Large intestine (tissue), 3 donors: ENCODE measurements at regions not wholly inside any gene's neighbourhood (a gene's known extent, or its start where the extent isn't known, plus 50 kb on each side); places are given as distances from the start of the nearest gene placed in this dataset.
"Not testable (repeated sequence)": the region's sequence is repeated elsewhere in the genome, so short reads cannot be mapped to it uniquely, and the experiment has no call there.

Experiments
- DNase-seq, 2 donors: peaks; one replicate each; pipeline versions ENCODE4 v3.0.0 to v3.0.0-alpha.2; 2013
- H3K27ac ChIP-seq: one replicate; pipeline ENCODE4 v1.5.1; 2013; ENCODE audit warnings: low read length
- H3K27me3 ChIP-seq: 2 replicates; pipeline ENCODE4 v1.6.1; 2013; ENCODE audit warnings: low read length; ENCODE audit not compliant: control insufficient read depth, insufficient read depth
- H3K36me3 ChIP-seq: 2 replicates; pipeline ENCODE4 v1.6.1; 2013; ENCODE audit warnings: low read length; ENCODE audit not compliant: control insufficient read depth, insufficient read depth
- H3K4me1 ChIP-seq: one replicate; pipeline ENCODE4 v1.6.1; 2013; ENCODE audit warnings: low read length; ENCODE audit not compliant: control insufficient read depth, insufficient read depth
- H3K4me3 ChIP-seq: one replicate; pipeline ENCODE4 v1.5.1; 2013; ENCODE audit warnings: low read length
- H3K9me3 ChIP-seq: one replicate; pipeline ENCODE4 v1.6.1; 2013; ENCODE audit warnings: mild to moderate bottlenecking, low read depth, low read length, moderate library complexity; ENCODE audit not compliant: control insufficient read depth
- WGBS: methylation state at CpG from one replicate; pipeline ENCODE4 v1.1.5; 2013; ENCODE audit warnings: low lambda C conversion rate; ENCODE audit not compliant: insufficient coverage; 5-methylcytosine and 5-hydroxymethylcytosine counted together

- peak in 1 of 2 donors; percentile 52 for DNase-seq
- H3K27me3 ChIP-seq, H3K4me1 ChIP-seq, H3K27ac ChIP-seq, H3K9me3 ChIP-seq, H3K4me3 ChIP-seq, H3K36me3 ChIP-seq: not testable (repeated sequence)
- WGBS, result no CpG with 5 or more reads among the region's 2 CpGs
These were observed 104.5 kb upstream of the S1PR3 start for GRCh38 chr9:88886762-88887161.

DNA sequence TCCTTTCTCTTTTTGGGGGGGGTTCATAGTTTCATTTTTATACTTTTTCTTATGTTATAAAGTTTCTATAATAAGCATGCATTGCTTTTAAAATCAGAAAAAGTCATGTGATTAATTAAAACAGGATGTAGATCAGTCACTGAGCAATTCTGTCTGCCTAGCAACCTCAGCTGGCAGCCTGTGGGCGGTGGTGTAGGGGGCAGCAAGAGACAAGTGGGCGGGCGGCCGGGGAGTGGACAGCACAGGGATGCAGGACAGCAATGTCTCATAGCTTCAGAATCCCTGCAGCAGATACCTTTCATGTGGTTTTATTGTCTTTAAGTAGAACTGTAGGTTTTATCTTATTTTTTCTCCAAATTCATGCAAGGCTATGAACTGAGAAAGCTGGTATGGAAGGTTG, 101.9 kb upstream of the S1PR3 start:
- Histone ChIP-seq H3K4me3 (no peak overlapping the region), H3K27me3 (no peaks in the 10 kb centered on the region), H3K27ac (no peak overlapping the region), H3K36me3 (no peaks in the 10 kb centered on the region), H3K4me1 (no peaks in the 10 kb centered on the region), H3K9me3 (no peaks in the 10 kb centered on the region)
- DNase-seq, result no peak
- WGBS, result no CpG with 5 or more reads among the region's 4 CpGs

GRCh38 chr9:88890546-88890945, 100.7 kb upstream of the S1PR3 start:
- H3K27me3 ChIP-seq, result no peaks in the 10 kb centered on the region
- WGBS, result no CpG with 5 or more reads among the region's 4 CpGs
- no peaks in the 10 kb centered on the region for H3K9me3 ChIP-seq
- no peak overlapping the region for H3K4me3 ChIP-seq
- H3K4me1 ChIP-seq, result no peaks in the 10 kb centered on the region
- no peak for DNase-seq
- no peaks in the 10 kb centered on the region for H3K36me3 ChIP-seq
- H3K27ac ChIP-seq, result no peak overlapping the region

GRCh38 chr9:88891040-88891439, 100.2 kb upstream of the S1PR3 start:
- no peak overlapping the region for H3K27ac ChIP-seq
- no peaks in the 10 kb centered on the region for H3K9me3 ChIP-seq
- H3K4me1 ChIP-seq, result no peaks in the 10 kb centered on the region
- no peak for DNase-seq
- no peaks in the 10 kb centered on the region for H3K36me3 ChIP-seq
- WGBS, result 93% methylated on average over 2 of the region's 2 CpGs
- no peaks in the 10 kb centered on the region for H3K27me3 ChIP-seq
- no peak overlapping the region for H3K4me3 ChIP-seq

DNA sequence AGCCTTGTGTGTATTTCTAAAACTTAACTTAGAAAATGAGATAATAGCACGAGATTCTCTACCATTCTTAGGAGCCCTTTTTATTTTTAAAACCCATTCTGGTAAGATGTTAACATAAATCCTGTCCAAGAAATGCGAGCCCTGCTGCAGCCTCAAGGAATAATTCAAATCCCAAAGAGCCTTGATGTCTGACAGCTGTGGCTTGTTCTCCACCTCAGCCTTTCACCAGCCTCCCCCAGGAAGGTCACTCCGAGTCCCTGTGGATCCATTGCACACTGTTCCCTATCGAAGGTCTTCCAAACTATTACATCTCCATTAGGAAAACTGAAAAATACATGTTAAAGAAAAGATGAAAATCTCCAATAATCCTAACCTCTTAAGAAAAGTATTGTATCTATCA, 98.5 kb upstream of the S1PR3 start:
- DNase-seq, result no peak
- no peaks in the 10 kb centered on the region for H3K9me3 ChIP-seq
- no peak overlapping the region for H3K4me3 ChIP-seq
- no peaks in the 10 kb centered on the region for H3K27me3 ChIP-seq
- no peaks in the 10 kb centered on the region for H3K36me3 ChIP-seq
- 83% methylated on average over 1 of the region's 4 CpGs for WGBS
- H3K27ac ChIP-seq, result no peak overlapping the region
- H3K4me1 ChIP-seq, result no peaks in the 10 kb centered on the region

- no peaks in the 10 kb centered on the region for H3K27me3 ChIP-seq
- H3K9me3 ChIP-seq, result no peaks in the 10 kb centered on the region
- no peak for DNase-seq
- no peaks in the 10 kb centered on the region for H3K36me3 ChIP-seq
- no peak overlapping the region for H3K27ac ChIP-seq
- H3K4me3 ChIP-seq, result no peak overlapping the region
- no peaks in the 10 kb centered on the region for H3K4me1 ChIP-seq
These were observed 94.2 kb upstream of the S1PR3 start for GRCh38 chr9:88897081-88897480.

DNA sequence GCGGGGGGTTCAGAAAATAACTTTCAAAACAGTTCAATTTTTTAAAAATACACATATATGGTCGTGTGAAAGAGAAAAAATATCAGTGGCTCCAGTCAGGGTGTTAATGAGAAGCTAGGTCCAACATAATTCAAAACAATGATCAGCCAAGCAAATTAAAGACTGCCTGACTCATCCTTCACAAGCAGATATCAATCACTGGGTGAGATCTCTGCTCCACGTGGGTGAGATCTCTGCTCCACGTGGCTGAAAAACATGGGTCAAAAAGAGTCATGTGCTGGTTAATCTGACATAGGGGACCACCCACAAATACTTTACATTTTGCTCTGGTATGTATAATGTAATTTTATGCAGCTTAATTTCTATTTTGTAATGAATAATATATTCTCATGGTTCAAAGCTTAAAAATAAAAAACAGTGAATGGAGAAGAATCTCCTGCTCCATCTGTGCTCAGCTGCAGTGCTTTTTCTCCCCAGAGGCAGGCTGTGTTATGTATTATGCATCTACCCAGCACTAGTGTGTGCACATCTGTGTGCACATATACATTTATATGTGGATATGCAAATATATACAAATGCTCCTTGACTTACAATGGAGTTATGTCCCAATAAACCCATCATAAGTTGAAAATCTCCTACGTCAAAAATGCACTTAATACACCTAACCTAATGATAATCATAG, 93.1 kb upstream of the S1PR3 start:
- DNase-seq, result no peak
- H3K4me3 ChIP-seq, result no peak overlapping the region
- H3K27me3 ChIP-seq, result no peaks in the 10 kb centered on the region
- WGBS, result 70% methylated on average over 3 of the region's 5 CpGs
- H3K4me1 ChIP-seq, result no peaks in the 10 kb centered on the region
- no peaks in the 10 kb centered on the region for H3K36me3 ChIP-seq
- H3K27ac ChIP-seq, result no peak overlapping the region
- no peaks in the 10 kb centered on the region for H3K9me3 ChIP-seq

GRCh38 chr9:88905506-88905905, 85.8 kb upstream of the S1PR3 start:
- Histone ChIP-seq H3K4me3 (no peak overlapping the region), H3K36me3 (no peaks in the 10 kb centered on the region), H3K27ac (no peak overlapping the region), H3K4me1 (no peaks in the 10 kb centered on the region), H3K27me3 (no peaks in the 10 kb centered on the region), H3K9me3 (no peaks in the 10 kb centered on the region)
- no CpG with 5 or more reads among the region's 2 CpGs for WGBS
- no peak for DNase-seq

DNA sequence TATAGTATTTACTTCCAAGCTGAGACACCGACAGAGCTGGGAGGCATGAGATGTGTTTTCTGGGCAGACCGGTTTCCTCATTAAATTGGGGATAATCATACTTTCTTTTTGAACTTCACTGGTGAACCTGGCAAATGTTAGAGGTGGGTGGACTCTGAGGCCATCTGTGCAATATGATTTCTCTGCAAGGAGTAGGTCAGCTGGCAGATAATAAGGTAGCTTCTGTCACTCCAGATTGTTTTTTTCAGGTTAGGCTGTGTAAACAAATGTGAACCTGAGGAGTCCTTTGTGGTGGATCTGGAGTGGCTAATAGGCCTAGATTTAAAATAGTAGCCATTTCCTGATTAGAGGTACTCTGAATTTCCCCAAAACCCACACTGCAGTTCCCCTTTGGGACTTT, 75.4 kb upstream of the S1PR3 start:
- DNase-seq, result no peak
- H3K27ac ChIP-seq, result no peak overlapping the region
- 70% methylated on average over 2 of the region's 2 CpGs for WGBS

GRCh38 chr9:88916894-88917293, 74.4 kb upstream of the S1PR3 start:
- no peaks in the 10 kb centered on the region for H3K27me3 ChIP-seq
- peaks cover 4% of the 10 kb centered on the region for H3K9me3 ChIP-seq
- H3K4me3 ChIP-seq, result no peak overlapping the region
- no peak overlapping the region for H3K27ac ChIP-seq
- no CpG with 5 or more reads among the region's 1 CpG for WGBS
- DNase-seq, result no peak
- H3K36me3 ChIP-seq, result no peaks in the 10 kb centered on the region
- no peaks in the 10 kb centered on the region for H3K4me1 ChIP-seq

More for the DNA sequence above, 75.4 kb upstream of the S1PR3 start:
- Histone ChIP-seq H3K4me1 (no peaks in the 10 kb centered on the region), H3K36me3 (no peaks in the 10 kb centered on the region), H3K9me3 (peaks cover 4% of the 10 kb centered on the region), H3K4me3 (no peak overlapping the region), H3K27me3 (no peaks in the 10 kb centered on the region)

DNA sequence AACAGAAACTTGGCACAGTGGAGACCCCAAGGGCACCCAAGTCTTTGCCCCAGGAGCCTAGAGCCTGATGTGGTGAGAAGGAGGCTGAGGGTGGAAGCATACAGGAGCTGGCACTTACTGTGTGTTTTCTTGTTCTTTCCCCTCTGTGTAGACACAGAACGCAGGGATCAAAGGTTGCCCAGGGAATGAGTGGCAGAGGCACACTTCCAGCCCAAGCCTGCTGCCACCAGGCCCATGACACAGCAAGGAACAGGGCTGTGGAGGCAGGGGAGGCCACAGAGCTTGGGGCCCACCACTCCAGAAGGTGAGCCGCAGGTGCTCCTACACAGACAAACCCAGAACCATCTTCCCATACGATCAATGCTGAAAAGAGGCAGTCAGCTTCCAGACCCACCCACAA, 73.9 kb upstream of the S1PR3 start:
- Histone ChIP-seq H3K4me3 (no peak overlapping the region), H3K36me3 (no peaks in the 10 kb centered on the region), H3K27ac (no peak overlapping the region), H3K4me1 (no peaks in the 10 kb centered on the region), H3K27me3 (no peaks in the 10 kb centered on the region), H3K9me3 (peaks cover 4% of the 10 kb centered on the region)
- WGBS, result no CpG with 5 or more reads among the region's 3 CpGs
- DNase-seq, result peak in 1 of 2 donors; percentile 24
